AG09309 (cell line): ENCODE measurements at regions not wholly inside any gene's neighbourhood (a gene's known extent, or its start where the extent isn't known, plus 50 kb on each side); places are given as distances from the start of the nearest gene placed in this dataset.

Experiments used
- DNase-seq: peaks from one replicate; pipeline ENCODE4 v3.0.0-alpha.2; 2010; ENCODE audit warnings: low read depth
- H3K4me3 ChIP-seq: 2 replicates; pipeline ENCODE4 v1.5.1; 2011; ENCODE audit warnings: mild to moderate bottlenecking, low read depth, low read length, moderate library complexity; ENCODE audit not compliant: control insufficient read depth
- TF ChIP-seq, protein P1 (sequence below): IDR thresholded peaks from 2 replicates; pipeline ENCODE4 v1.5.1; 2011; ENCODE audit warnings: mild to moderate bottlenecking, low read depth, low read length, inconsistent platforms; ENCODE audit not compliant: insufficient read depth, control insufficient read depth; ENCODE audit errors: missing control alignments

DNA sequence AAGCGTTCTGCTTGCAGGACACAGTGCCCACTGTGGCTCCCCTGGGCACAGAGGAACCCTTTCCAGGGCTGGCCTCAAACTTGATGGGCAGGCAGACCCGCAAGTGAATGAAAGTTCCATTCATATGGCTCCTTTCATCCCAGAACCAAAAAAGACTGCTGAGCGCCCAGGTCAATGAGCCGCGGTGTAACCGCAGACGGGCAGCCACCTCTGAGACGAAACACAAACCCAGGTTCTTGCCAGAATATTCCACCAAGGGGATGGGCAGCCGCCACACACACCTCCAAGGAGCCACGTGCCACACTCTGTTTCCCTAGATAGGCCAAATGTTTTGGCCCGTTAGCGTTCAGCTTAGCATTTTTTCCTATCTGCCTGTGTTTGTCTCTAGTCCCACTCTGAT, 82.8 kb upstream of the IGF1R start:
- H3K4me3 ChIP-seq = no peak overlapping the region
- TF ChIP-seq, protein P1, sequence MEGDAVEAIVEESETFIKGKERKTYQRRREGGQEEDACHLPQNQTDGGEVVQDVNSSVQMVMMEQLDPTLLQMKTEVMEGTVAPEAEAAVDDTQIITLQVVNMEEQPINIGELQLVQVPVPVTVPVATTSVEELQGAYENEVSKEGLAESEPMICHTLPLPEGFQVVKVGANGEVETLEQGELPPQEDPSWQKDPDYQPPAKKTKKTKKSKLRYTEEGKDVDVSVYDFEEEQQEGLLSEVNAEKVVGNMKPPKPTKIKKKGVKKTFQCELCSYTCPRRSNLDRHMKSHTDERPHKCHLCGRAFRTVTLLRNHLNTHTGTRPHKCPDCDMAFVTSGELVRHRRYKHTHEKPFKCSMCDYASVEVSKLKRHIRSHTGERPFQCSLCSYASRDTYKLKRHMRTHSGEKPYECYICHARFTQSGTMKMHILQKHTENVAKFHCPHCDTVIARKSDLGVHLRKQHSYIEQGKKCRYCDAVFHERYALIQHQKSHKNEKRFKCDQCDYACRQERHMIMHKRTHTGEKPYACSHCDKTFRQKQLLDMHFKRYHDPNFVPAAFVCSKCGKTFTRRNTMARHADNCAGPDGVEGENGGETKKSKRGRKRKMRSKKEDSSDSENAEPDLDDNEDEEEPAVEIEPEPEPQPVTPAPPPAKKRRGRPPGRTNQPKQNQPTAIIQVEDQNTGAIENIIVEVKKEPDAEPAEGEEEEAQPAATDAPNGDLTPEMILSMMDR = no peak
- DNase-seq = no peak

DNA sequence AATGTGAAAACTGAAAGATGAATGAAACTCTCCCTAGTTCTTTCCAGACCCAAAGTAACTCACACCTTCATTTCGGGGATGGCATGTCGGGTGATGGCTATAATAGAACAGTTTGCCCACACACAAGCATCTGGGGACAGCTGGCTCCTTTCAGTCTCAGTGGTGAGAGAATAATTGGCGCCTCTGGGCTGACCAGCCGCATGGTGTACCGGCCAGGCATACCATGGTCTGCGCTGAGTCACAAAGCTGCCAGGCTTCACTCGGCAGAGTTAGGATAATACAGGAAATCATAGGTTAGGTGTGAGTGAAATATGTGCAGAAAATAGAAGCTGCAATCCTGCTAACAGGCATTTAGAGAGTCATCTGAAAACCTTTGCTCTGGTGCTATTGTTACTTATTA, 80.4 kb upstream of the IGF1R start:
- TF ChIP-seq, protein P1 = no peak
- no peak overlapping the region for H3K4me3 ChIP-seq
- DNase-seq = no peak

DNA sequence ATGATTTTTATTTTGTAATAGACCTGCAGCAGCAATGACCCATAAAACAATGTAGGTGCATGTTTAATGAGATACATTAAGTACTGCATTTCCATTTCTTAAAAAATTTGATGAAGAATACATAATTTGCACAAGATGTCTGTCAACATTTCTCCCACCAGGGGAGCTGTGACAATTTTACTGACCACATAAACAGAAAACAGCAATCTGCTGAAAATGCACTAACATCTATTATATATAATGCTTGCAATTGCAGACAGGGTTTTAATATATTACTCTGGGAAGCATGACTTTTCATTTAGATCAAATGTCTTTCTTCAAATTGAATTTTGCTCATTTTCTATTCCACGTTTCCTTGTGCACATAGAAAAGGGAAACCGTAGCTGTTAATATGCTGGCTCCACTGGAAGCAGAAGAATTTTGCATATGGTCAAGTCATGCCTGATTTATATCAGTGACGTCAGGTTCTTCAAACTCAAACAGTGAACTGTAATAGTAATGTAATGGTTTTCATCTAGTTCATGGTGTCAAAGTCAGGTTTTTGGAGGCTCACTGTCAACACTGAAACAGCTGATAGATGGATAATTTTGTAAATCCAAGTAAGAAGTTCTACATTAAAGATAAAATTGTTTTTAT, 79.8 kb upstream of the IGF1R start:
- TF ChIP-seq, protein P1 = peak; percentile 39
- no peak for DNase-seq
- H3K4me3 ChIP-seq = no peak overlapping the region

DNA sequence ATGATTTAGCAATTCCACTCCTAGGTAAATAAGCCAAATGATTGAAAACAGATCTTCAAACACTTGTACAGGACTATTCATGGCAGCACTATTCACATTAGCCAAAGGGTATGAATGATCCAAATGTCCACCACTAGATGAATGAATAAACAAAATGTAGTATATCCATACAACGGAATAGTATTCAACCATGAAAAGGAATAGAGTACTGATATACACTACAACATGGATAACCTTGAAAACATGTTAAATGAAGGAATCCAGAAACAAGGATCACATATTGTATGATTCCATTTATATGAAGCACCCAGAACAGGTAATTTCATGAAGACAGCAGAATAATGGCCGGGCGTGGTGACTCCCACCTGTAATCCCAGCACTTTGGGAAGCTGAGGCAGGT, 78.2 kb upstream of the IGF1R start:
- TF ChIP-seq, protein P1 = no peak
- no peak overlapping the region for H3K4me3 ChIP-seq
- DNase-seq = no peak

DNA sequence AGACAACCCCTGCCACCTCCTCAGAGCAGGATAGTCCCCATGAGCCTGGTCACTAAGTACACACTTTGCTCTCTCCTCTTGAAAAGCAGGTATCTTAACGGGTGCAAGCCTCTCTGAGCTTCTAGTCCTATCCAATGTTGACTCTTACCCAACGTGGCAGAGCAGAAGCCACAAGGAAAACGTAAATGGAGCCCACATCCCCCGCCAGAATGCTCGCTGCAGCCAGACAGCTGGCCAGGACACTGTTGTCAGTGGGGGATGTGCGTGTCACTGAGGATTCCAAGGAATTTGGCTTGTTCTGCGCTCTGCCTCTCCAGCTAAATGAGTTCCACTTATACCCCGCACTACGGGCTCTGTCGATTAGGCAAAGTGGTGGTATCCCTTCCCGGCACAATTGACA, 67.8 kb upstream of the IGF1R start:
- no peak overlapping the region for H3K4me3 ChIP-seq
- TF ChIP-seq, protein P1 = no peak
- DNase-seq = no peak

DNA sequence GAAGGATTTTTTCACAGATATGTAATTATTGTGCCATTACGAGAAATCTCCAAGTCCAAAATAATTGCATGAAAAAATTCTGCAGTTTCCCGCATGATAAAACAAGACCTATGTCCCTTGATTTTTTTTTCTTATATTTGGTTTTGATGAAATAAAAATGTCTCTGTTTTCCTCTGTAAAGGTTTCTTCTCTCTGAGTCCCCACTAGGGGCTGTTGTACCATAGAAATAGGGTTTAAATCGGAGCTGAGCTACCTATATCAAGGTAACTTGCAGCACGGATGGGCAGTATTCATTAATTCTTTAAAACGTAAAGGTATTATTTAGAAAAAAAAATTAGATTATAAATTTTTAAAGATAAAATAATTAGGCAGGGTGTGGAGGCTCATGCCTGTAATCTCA, 66.6 kb upstream of the IGF1R start:
- TF ChIP-seq, protein P1 = no peak
- DNase-seq = no peak

More for the DNA sequence above, 66.6 kb upstream of the IGF1R start:
- H3K4me3 ChIP-seq = no peak overlapping the region
